Suprapubic skin (tissue), 4 donors: ENCODE measurements at regions not wholly inside any gene's neighbourhood (a gene's known extent, or its start where the extent isn't known, plus 50 kb on each side); places are given as distances from the start of the nearest gene placed in this dataset.

Source experiments
- EP300 ChIP-seq: sonication (generic); formaldehyde crosslinking; IDR thresholded peaks from one replicate; pipeline ENCODE4 v1.6.1; 2017; ENCODE audit warnings: antibody characterized with exemption
- POLR2A ChIP-seq, 2 donors: fragments of 450-650 bp; IDR thresholded peaks; one replicate each; pipeline ENCODE4 v1.6.1; 2017; ENCODE audit warnings: antibody characterized with exemption in 2 of 2, mild to moderate bottlenecking in 2 of 2, moderate library complexity in 2 of 2
- POLR2AphosphoS5 ChIP-seq, 3 donors: sonication (generic); formaldehyde crosslinking; IDR thresholded peaks; one replicate each; pipeline ENCODE4 v1.6.1; 2017; ENCODE audit warnings: antibody characterized with exemption in 3 of 3

- TF ChIP-seq POLR2A (IDR thresholded peaks at IDR 0.05) (no peak), POLR2AphosphoS5 (IDR thresholded peaks at IDR 0.05) (no peak), EP300 (no peak)
Observed at GRCh38 chr7:24408798-24409430, 124.9 kb downstream of the NPY start.
